Hematopoietic multipotent progenitor cell treated with erythropoietin and hydrocortisone succinate and interleukin-3 and kit ligand, for 6 days (in vitro differentiated cells): ENCODE measurements at regions not wholly inside any gene's neighbourhood (a gene's known extent, or its start where the extent isn't known, plus 50 kb on each side); places are given as distances from the start of the nearest gene placed in this dataset.
A peak's percentile ranks its signal among the peaks of the same experiment; 100 is the strongest.

Experiments
- DNase-seq: peaks from one replicate; pipeline ENCODE4 v3.0.0-alpha.2; 2015

GRCh38 chr14:65937079-65937959, 524.8 kb downstream of the FUT8 start:
- peak; percentile 40 for DNase-seq

- no peak for DNase-seq
Measured at GRCh38 chr14:65937960-65938316, 525.4 kb downstream of the FUT8 start.

DNA sequence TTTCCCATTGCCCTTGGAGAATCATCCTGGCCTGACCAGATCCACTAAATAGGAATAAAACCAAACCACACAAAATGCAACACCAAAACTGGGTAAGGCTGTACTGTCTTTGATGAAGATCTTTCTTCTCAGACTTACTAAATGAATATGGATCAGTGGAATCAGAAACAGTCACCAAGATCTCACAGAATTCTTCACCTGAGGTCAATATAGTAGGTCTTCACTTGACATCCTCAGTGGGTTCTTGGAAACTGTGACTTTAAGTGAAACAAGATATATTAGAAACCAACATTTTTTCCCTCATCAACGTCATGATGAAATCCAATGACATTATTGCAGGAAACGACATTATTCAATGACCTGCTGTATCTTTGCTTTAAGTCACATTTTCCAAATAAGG, 526.2 kb downstream of the FUT8 start:
- no peak for DNase-seq

DNA sequence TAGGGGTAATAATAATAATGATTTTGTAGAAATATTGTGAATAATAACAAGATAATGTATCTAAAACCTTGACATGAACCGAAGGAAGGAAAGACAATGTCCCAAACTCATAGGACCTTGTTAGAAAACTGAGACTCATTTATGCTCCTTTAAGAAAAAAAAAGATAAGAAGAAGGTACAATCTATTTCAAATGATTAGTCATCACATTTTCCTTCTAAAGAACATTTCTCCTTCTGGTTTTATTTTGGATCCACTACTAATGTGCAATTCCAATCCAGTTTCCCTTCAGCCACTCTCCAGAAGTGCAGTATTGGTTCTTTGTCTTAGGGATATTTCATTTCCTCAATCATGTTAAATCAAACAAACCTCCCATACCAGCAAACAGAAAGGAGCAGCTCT, 526.7 kb downstream of the FUT8 start:
- DNase-seq = no peak

GRCh38 chr14:65940056-65940735, 527.7 kb downstream of the FUT8 start:
- peak; percentile 70 for DNase-seq

DNA sequence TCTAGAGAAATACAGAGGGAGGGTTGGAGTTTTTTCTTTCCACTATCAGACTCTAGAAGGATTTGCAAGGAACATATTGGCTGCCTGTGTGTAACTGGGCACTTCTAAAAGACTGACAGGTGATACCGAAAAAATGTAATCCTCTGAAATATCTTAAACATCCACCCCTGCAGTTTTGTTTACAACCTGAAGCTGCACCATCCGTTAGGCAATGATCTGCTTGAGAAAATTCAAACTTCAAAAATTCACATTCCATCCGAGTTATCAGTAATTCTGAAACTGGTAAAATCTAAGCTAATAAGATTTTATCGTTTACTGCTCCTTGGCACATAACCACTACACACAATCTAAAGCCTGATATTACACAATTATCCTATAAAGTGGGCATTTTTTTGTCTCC, 528.6 kb downstream of the FUT8 start:
- no peak for DNase-seq

DNA sequence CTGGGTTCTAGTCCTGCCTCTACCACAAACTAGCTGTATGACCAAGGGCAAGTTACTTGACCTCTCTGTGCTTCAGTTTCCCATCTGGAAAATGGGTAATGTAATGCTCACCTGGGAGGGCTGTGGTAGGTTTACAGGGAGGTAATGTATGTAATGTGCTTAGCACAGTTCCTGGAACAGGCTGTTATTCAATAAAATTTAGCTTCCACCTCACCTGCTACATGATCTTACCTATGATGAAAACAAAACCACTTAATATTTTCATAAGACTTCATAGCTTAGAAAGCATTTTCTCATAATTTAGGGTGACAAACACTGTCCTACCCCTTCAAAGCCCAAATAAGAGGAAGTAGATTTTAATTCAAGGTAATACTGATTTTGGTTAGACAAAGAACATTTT, 530.6 kb downstream of the FUT8 start:
- no peak for DNase-seq

DNA sequence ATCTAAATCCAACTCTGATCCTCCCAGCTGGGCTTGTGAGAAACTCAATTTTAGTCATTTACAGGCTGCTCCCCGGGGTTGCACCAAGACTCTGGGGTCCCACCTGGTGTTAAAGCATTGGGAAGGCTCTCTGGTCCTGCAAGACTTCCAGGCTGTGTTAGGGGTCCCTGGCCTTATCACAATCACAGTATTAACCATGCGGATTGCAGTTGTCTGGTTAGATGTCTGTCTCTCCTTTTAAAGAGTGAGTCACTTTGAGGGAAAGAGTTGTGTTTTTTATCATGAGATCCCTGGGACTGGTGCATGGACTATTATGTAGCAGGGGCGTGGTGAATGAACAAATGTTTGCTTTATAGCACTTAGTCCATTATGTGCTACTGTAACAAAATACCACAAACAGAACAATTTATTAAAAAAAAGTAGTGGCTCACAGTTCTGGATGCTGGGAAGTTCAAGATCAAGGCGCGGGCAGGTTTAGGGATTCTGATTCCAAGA, 531.4 kb downstream of the FUT8 start:
- no peak for DNase-seq

DNA sequence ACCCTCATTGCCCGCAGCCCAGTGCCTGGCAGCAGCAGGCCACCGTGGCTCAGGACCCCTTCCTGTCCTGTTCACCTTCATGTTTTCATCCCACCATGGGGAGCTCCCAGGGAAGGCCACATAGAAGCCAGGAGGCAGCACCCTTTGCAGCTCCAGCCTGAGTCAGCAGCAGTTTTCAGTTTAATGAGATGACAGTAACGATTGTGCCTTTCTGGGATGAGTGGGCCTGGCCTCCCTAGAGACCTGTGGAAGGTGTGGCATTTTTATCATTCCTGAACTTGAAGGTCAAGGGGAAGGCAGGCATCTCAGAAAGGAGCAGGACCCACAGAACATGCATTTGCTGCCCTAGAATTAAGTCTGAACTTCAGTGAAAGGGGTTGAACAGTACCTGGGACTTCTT, 532.8 kb downstream of the FUT8 start:
- DNase-seq = no peak

- no peak for DNase-seq
Measured at GRCh38 chr14:65946494-65946893, 534.0 kb downstream of the FUT8 start.

- no peak for DNase-seq
Measured at GRCh38 chr14:65948302-65948701, 535.8 kb downstream of the FUT8 start.

GRCh38 chr14:65949711-65950516, 536.3 kb upstream of the CCDC196 start:
- DNase-seq = peak; percentile 86

- DNase-seq = no peak
Measured at GRCh38 chr14:65954942-65955341, 531.2 kb upstream of the CCDC196 start.

DNA sequence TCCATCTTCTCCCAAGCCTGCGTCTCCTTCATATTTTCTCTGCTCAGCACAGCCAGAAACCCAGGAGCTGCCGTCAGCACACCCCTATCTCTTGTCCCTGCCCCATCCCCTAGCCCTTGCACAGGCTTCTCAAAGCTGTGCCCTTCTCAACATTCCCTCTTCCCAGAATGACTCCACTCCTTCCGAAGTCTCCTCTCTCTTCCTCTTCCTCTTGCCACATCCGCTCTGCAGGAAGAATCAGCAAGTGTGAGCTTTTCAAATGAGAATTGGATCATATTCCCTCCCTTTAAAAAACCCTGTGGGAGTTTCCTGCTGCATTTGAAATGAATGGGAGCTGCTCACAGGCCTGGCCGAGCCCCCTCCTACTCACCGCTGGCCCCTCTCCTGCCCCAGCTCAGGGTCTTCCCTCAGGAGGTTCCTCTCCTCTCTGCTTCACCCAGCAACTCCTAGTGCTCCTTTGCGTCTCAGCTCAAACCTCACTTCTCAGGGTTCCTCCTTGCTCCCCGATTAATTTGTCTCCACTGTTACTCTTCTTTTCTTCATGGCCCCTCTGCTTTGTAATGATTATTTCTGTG, 528.5 kb upstream of the CCDC196 start:
- DNase-seq = no peak

DNA sequence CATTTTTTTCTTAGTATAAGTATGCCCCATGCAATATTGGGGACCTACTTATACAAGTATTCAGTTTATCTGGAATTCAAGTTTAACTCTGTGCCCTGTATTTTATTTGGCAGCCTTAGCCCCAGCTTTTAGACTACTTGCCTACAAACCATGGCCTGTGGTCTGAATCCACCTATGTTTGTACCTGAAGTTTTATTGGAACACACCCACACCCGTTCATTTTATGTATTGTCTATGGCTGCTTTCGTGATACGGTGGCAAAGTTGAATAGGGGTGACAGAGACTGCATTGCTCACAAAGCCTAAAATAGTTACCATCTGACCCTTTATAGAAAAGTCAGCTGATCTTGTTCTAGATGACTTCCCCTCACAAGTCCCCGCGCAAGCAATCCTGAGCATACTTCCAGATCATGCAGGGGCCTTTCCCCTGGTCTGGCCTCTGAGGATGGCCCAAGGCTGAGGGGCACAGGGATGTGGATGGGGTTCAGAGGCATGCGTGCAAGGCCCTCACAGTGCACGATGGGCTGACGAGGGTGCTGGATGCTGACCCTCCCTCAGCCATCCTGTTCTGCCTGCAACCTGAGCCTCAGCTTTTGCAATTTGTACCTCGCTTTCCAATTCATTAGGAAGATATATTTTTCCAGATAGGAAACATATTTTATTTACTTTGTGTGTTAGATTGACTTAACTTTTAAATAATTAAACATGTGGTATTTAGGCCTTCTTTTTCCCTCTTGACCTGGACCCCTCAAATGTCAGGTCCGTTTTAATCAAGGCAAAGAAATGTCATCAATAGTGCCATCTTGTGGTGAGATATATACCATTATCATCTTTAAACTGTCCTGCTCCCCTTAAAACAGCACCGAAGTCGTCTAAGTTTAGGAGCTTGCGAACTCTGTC, 527.3 kb upstream of the CCDC196 start:
- DNase-seq = peak; percentile 80

- DNase-seq = no peak
Measured at GRCh38 chr14:65959563-65960024, 526.6 kb upstream of the CCDC196 start.

GRCh38 chr14:65961004-65961403, 525.2 kb upstream of the CCDC196 start:
- DNase-seq = peak; percentile 78

DNA sequence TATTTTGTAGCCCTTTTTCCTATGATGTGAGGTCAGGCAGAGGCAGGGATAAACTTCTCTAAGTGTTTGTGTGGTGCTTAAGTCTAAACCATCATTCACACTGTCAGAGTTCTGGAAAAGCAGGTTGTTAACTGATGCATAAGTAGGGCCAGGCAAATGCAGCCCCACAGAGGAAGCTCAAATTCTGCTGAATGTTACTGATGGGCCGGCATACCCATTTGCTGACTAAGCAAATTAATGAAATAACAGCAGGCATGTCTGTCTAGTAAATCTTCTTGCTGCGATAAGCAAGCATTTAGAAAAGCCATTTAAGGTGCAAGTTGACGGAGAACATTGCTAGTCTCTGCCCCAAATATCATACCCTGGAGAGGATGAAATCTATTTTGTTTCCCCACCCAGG, 523.2 kb upstream of the CCDC196 start:
- DNase-seq = no peak

- DNase-seq = no peak
Measured at GRCh38 chr14:65964366-65964765, 521.8 kb upstream of the CCDC196 start.

DNA sequence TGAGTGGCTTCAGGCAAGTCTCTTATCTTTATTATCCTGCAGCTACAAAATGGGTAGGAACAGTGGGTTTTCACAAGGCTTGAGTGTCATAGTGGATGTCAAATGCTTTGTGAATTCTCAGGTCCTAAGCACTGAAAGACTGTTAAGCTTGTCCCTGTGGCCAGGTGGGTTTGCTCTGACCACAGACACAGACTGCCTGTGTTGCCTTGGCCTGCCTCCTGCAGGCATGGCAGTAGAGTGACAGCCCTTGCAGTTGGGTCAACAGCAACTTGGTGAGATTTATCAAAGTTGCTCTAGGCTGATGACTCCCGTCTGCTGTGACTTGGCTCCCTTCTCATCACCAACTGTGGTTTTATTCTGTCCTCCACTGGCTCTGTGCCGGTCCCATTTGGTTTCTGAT, 520.0 kb upstream of the CCDC196 start:
- no peak for DNase-seq

DNA sequence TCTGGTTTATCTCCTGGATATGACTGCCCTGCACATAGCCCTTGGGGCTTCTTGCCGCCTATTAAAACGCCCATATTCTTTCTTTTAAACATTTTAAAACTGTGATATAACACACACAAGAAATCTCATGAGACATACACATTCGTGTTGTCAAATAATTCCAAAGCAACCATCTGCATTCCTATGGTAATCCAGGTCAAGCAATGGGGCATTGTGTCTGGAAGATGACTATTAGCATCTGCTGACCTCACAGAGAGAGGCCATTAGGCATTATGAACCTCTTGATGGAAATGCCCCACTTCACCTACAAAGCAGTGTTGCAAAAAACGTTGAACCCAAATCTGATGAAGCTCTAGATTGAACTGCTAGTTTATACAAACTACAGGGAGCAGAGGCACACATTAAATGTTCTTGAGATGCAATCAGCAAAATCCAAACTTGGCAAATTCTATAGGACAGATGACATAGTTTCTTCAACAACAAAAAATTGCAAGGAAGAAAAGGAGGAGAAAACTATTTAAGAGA, 513.8 kb upstream of the CCDC196 start:
- DNase-seq = no peak

DNA sequence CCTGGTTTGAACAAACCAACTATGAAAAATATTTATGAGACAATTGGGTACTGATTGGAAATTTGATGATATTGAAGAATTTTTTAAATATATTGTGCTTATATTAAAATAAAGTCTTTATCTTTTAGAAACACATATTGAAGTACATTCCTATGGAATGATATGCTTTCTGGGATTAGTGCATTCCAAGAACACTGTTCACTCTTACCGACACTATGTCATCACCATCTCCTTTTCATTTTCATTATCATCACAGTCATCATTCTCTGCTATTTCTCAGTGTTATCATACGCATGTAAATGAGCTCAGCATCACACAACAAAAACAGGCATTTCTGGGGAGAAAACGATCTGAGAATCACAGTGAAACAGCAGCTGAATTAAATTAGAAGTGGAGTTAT, 513.3 kb upstream of the CCDC196 start:
- no peak for DNase-seq
